Parathyroid adenoma (tissue), 2 donors: ENCODE measurements at regions not wholly inside any gene's neighbourhood (a gene's known extent, or its start where the extent isn't known, plus 50 kb on each side); places are given as distances from the start of the nearest gene placed in this dataset.

Experiments
- H2AFZ ChIP-seq: fragments of 300-600 bp; sonication (generic); one replicate; pipeline ENCODE4 v1.7.0; 2017; ENCODE audit warnings: antibody characterized with exemption, mild to moderate bottlenecking
- H3K27ac ChIP-seq: fragments of 300-600 bp; sonication (generic); one replicate; pipeline ENCODE4 v1.7.0; 2017
- H3K27me3 ChIP-seq: fragments of 300-600 bp; sonication (generic); one replicate; pipeline ENCODE4 v1.7.0; 2017; ENCODE audit warnings: low read length; ENCODE audit not compliant: control insufficient read depth, insufficient read depth
- H3K36me3 ChIP-seq: fragments of 300-600 bp; sonication (generic); one replicate; pipeline ENCODE4 v1.7.0; 2017; ENCODE audit warnings: low read length; ENCODE audit not compliant: control insufficient read depth, insufficient read depth
- H3K4me1 ChIP-seq: fragments of 300-600 bp; sonication (generic); one replicate; pipeline ENCODE4 v1.7.0; 2017; ENCODE audit warnings: control low read depth
- H3K4me2 ChIP-seq: fragments of 300-600 bp; sonication (generic); one replicate; pipeline ENCODE4 v1.7.0; 2017; ENCODE audit warnings: low read length
- H3K4me3 ChIP-seq: fragments of 300-600 bp; sonication (generic); one replicate; pipeline ENCODE4 v1.7.0; 2017; ENCODE audit warnings: low read depth, low read length
- H3K79me2 ChIP-seq: fragments of 300-600 bp; sonication (generic); one replicate; pipeline ENCODE4 v1.7.0; 2017; ENCODE audit warnings: control low read depth
- H3K9ac ChIP-seq: fragments of 300-600 bp; sonication (generic); one replicate; pipeline ENCODE4 v1.7.0; 2017; ENCODE audit warnings: mild to moderate bottlenecking
- H3K9me3 ChIP-seq: fragments of 300-600 bp; sonication (generic); one replicate; pipeline ENCODE4 v1.7.0; 2017; ENCODE audit warnings: low read length; ENCODE audit not compliant: control insufficient read depth
- TF ChIP-seq, protein P1 (sequence below): fragments of 300-600 bp; sonication (generic); IDR thresholded peaks from one replicate; pipeline ENCODE4 v1.7.0; 2017; ENCODE audit warnings: antibody characterized with exemption, mild to moderate bottlenecking
- donor health status: primary hyperparathyroidism.

DNA sequence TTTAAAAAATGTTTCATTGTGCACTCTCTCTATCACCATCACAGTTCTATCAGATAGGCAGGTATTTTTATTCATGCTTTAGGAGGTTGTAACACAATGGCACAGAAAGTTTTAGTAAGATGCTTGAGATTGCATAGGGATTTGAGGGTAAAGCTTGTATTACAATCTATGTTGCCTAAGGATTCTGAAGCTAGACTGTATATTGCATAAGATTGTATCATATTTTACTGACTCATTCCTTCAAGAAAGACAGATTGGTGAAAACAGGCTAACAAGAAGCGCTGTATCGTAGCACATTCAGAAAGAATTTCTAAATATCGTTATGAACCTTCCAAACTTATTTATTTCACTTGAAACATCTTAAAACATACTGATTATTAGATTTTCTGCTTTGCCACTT is 577.7 kb downstream of the EBF1 start:
- Histone ChIP-seq H3K27me3 (no peaks in the 10 kb centered on the region), H3K9ac (no peak overlapping the region), H3K4me2 (no peak overlapping the region), H3K79me2 (no peaks in the 10 kb centered on the region), H3K27ac (no peak overlapping the region), H3K4me3 (no peak overlapping the region), H3K9me3 (no peaks in the 10 kb centered on the region), H3K4me1 (no peaks in the 10 kb centered on the region), H3K36me3 (no peaks in the 10 kb centered on the region), H2AFZ (no peak overlapping the region)
- TF ChIP-seq, protein P1, sequence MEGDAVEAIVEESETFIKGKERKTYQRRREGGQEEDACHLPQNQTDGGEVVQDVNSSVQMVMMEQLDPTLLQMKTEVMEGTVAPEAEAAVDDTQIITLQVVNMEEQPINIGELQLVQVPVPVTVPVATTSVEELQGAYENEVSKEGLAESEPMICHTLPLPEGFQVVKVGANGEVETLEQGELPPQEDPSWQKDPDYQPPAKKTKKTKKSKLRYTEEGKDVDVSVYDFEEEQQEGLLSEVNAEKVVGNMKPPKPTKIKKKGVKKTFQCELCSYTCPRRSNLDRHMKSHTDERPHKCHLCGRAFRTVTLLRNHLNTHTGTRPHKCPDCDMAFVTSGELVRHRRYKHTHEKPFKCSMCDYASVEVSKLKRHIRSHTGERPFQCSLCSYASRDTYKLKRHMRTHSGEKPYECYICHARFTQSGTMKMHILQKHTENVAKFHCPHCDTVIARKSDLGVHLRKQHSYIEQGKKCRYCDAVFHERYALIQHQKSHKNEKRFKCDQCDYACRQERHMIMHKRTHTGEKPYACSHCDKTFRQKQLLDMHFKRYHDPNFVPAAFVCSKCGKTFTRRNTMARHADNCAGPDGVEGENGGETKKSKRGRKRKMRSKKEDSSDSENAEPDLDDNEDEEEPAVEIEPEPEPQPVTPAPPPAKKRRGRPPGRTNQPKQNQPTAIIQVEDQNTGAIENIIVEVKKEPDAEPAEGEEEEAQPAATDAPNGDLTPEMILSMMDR = no peak

DNA sequence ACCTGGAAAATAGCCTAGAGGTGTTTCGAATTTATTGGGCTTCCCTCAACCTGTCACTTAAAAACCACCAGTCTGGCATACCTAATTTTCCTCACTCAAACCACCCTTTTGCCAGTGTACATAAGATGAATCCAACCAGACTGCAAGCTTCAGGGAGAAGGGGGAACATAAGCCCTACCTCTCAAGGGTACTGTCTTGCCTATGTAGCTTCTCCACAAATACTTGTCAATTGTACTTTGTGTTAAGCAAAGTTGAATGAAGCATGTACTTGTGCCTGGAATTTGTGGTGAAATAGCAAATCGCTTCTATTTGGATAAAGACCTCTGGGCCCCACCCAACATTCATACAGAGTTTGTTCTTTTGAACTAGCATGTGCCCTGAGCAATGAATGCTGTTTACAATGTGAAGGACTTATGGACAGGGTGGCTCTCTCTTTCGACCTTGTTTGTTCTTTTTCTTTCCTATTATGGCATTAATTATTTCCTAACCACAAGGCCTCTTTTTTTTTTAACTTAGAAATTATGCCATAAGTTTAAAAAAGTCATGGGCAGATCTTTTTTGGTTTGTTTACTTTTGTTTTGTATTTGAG is 580.2 kb downstream of the EBF1 start:
- Histone ChIP-seq H3K36me3 (no peaks in the 10 kb centered on the region), H3K27me3 (no peaks in the 10 kb centered on the region), H3K4me2 (no peak overlapping the region), H3K27ac (no peak overlapping the region), H3K79me2 (no peaks in the 10 kb centered on the region), H3K4me3 (no peak overlapping the region), H2AFZ (no peak overlapping the region), H3K9me3 (no peaks in the 10 kb centered on the region), H3K4me1 (no peaks in the 10 kb centered on the region), H3K9ac (no peak overlapping the region)
- TF ChIP-seq, protein P1 = no peak

DNA sequence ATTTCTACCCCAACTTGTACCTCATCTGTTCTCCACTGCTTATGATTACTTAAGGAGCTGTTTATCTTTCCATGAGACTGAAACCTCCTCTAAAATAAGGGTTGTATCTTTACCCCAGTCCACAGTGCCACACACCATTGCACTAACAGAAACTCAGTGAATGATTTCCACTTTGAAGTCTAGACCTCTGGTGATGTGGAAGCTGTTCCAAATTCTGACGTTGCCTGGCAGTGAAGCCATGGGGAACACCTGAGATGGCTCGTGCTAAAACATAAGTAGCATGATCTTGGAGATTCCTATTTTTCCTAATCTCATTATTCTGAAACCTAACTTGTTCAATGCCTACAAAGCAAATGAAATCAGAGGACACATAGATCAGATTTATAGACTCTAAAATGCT is 583.2 kb downstream of the EBF1 start:
- no peaks in the 10 kb centered on the region for H3K4me1 ChIP-seq
- H3K27ac ChIP-seq = no peak overlapping the region
- no peaks in the 10 kb centered on the region for H3K27me3 ChIP-seq

DNA sequence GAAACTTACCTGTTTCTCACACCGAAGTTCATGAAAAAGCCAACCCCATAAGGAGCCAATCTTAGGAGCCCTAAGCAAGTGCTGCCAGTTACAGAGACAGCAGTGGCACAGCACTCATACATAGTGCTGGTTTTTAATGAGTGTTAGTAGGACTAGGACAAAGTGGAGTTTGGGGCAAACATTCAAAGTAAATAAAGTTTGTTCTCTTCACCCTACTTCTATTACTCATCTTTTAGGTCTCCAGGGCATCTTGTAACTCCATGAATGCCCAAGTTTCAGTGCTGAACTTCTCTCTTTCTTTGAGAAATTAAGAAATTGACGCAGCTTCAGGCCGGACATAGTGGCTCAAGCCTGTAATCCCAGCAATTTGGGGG is 584.7 kb downstream of the EBF1 start:
- Histone ChIP-seq H3K79me2 (no peaks in the 10 kb centered on the region), H3K27ac (no peak overlapping the region), H3K4me3 (no peak overlapping the region), H3K4me2 (no peak overlapping the region), H3K4me1 (no peaks in the 10 kb centered on the region), H3K27me3 (no peaks in the 10 kb centered on the region), H3K36me3 (no peaks in the 10 kb centered on the region), H2AFZ (no peak overlapping the region), H3K9ac (no peak overlapping the region), H3K9me3 (no peaks in the 10 kb centered on the region)
- TF ChIP-seq, protein P1 = no peak

More for the DNA sequence above, 583.2 kb downstream of the EBF1 start:
- H2AFZ ChIP-seq = no peak overlapping the region
- no peak overlapping the region for H3K9ac ChIP-seq
- H3K4me3 ChIP-seq = no peak overlapping the region
- H3K79me2 ChIP-seq = no peaks in the 10 kb centered on the region
- no peak overlapping the region for H3K4me2 ChIP-seq
- H3K36me3 ChIP-seq = no peaks in the 10 kb centered on the region
- TF ChIP-seq, protein P1 = no peak
- no peaks in the 10 kb centered on the region for H3K9me3 ChIP-seq

DNA sequence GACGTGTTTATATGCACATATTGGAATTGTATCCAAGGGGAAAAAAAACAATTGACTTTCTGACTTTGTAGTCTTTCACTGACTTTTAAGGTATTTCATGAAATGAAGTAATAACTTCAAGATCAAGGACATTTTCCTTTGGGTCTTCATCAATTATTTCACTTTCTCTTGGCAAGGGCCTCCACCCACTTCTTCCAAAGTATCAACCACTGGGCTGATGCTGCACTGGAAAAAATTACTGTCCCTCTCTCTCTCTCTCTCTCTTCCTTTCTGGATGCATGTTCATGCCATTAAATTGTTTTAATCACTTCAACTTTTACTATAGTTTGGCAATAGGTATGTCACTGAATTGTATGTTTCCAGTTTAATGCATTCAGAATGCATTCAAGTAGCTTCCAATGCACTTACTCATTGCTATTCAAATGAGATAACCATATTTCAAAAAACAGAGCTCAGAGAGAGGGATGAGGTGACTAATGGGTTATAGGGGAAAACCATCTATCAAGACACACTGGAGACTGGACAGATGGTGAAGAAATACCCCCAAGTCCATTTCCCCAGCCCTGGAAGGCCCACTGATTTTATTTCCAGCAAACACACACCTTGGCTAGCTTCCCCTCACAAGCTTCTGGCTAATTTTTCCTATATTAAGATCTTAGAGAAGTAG is 585.3 kb downstream of the EBF1 start:
- no peak overlapping the region for H3K27ac ChIP-seq

More for the DNA sequence above, 585.3 kb downstream of the EBF1 start:
- Histone ChIP-seq H3K79me2 (no peaks in the 10 kb centered on the region), H3K4me1 (no peaks in the 10 kb centered on the region), H3K4me2 (no peak overlapping the region), H3K4me3 (no peak overlapping the region), H3K9me3 (no peaks in the 10 kb centered on the region), H3K36me3 (no peaks in the 10 kb centered on the region), H3K27me3 (no peaks in the 10 kb centered on the region), H3K9ac (no peak overlapping the region), H2AFZ (no peak overlapping the region)
- TF ChIP-seq, protein P1 = no peak
